HepG2 (cell line): ENCODE measurements at regions not wholly inside any gene's neighbourhood (a gene's known extent, or its start where the extent isn't known, plus 50 kb on each side); places are given as distances from the start of the nearest gene placed in this dataset.

Experiments
- MAFF ChIP-seq: IDR thresholded peaks from 2 replicates; pipeline ENCODE4 v1.6.1; 2011; ENCODE audit warnings: low read depth, low read length, improper control_type of control experiment
- NFE2L1 ChIP-seq: sonication (generic); formaldehyde crosslinking; IDR thresholded peaks from 2 replicates; pipeline ENCODE4 v1.4.0; 2020; ENCODE audit warnings: missing genetic modification reagents, mild to moderate bottlenecking, borderline replicate concordance
- ZNF138 ChIP-seq: sonication (generic); formaldehyde crosslinking; IDR thresholded peaks from 2 replicates; pipeline ENCODE4 v1.5.0; 2020; ENCODE audit warnings: mild to moderate bottlenecking, low read depth, missing genetic modification reagents

DNA sequence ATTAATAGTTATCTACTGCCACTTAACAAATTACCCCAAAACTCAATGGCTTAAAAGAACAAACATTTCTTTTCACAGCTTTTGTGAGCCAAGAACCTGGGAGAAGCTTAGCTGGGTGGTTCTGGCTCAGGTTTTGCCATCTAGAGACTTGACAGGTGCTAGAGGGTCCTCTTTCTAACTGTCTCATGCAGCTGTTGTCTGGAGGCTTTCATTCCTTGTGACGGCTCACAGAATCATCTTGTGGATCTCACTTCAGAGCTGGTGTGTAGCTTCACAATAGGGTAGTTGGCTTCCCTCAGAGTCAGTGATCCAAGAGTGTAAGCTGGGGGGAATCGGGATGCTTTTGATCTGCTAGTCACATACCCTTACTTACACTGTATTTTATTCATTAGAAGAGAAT is 81.2 kb upstream of the APC start:
- TF ChIP-seq NFE2L1 (CRISPR knock-in tag) (no peak), MAFF (no peak), ZNF138 (CRISPR knock-in tag) (no peak)
